D721Med (cell line): ENCODE measurements at regions not wholly inside any gene's neighbourhood (a gene's known extent, or its start where the extent isn't known, plus 50 kb on each side); places are given as distances from the start of the nearest gene placed in this dataset.

Source experiments
- DNase-seq: peaks from one replicate; pipeline ENCODE4 v3.0.0; 2011; ENCODE audit warnings: low spot score; ENCODE audit not compliant: insufficient read length
- FAIRE-seq: peaks from 2 replicates; lab custom pipeline; 2011; peaks lifted over from hg19 to GRCh38; lab: Jason Lieb, UNC
- TF ChIP-seq, protein P1 (sequence below): IDR thresholded peaks from 2 replicates; pipeline ENCODE4 v1.5.1; 2012; ENCODE audit warnings: mild to moderate bottlenecking, control low read depth; ENCODE audit not compliant: insufficient read depth; ENCODE audit errors: missing control alignments

DNA sequence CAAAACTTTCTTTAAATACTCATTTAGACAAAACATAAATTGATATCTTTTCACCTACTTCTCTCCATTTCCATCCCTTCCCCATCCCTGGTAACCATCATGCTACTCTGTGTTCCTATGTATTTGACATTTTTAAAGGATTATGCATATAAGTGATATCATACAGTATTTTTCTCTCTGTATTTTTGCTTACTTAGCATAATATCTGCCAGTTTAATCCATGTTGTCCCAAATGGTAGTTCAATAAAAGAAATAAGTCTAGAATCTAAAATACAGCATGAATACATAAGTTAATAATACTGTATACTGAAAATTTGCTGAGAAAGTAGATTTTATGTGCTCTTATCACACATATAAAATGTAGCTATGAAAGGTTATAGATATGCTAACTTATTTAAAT is 190.3 kb upstream of the NAV3 start:
- TF ChIP-seq, protein P1, sequence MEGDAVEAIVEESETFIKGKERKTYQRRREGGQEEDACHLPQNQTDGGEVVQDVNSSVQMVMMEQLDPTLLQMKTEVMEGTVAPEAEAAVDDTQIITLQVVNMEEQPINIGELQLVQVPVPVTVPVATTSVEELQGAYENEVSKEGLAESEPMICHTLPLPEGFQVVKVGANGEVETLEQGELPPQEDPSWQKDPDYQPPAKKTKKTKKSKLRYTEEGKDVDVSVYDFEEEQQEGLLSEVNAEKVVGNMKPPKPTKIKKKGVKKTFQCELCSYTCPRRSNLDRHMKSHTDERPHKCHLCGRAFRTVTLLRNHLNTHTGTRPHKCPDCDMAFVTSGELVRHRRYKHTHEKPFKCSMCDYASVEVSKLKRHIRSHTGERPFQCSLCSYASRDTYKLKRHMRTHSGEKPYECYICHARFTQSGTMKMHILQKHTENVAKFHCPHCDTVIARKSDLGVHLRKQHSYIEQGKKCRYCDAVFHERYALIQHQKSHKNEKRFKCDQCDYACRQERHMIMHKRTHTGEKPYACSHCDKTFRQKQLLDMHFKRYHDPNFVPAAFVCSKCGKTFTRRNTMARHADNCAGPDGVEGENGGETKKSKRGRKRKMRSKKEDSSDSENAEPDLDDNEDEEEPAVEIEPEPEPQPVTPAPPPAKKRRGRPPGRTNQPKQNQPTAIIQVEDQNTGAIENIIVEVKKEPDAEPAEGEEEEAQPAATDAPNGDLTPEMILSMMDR: no peak
- DNase-seq (no peak), FAIRE-seq (no peak)

DNA sequence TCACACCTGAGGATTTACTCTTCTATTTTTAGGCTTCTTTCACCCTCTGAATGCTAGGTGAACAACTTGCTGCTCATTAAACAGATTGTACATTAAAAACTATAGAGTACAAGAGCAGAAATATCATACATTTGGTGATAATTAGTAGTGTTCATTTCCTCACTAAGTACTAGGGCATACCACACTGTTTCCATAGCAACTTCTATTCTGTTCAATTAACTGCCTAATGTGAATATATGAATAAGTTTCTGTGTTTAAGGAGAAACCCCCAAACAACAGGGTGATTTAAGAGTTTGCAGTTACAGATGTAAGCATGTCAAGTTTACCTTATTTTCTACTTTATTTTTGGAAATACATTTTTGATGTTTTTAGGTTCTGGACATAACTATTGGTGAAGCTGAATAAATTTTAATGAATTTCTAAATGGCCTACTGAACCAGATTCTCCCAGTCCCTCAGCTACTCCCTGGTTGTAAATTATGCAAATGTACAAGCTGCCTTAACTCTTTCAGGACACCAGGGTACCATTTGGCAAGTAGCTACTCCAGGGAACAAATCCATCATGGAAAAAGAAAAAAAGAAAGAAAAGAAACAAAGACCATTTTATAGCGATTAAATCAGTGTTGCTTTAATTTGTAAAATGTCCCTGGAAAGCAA is 199.8 kb upstream of the NAV3 start:
- DNase-seq: no peak
- TF ChIP-seq, protein P1: no peak
- no peak for FAIRE-seq

DNA sequence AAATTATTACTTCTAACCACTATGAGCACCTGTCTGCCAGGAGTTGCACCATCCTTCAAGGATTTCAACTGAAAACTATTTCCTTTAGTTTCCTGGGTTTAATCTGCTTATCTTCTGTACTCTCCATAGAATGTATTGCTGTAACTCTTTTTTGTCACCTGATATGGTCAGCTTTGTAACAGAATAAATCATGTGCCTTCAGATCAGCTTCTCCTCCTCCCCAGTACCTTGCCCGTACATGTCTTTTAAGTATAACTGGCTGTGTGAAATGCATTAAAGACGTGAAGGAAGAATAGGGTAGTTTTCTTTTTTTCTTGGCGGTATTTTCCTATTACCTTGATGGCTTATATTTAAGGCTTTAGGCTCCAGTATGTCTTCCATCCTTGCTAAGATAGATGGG is 200.3 kb upstream of the NAV3 start:
- FAIRE-seq (no peak), DNase-seq (no peak)
- TF ChIP-seq, protein P1: no peak

DNA sequence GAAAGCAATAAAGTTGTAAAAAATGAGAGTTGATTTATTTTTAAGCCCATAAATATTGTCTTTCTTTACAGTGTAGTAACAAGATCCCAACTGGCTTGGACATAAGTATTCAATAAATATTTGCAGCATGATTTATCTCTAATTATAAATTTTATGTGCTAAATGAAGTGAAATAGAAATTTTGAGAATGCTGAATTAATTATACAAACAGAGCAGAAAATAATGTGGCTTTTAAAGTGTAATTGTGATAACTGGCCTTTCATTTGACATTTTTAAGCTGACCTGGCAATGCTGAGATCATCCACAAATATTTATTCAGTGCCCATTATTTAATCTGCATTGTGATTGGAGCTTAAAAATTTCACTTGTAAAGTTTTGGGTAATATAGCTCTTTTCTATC is 201.6 kb upstream of the NAV3 start:
- DNase-seq (no peak), FAIRE-seq (no peak)
- TF ChIP-seq, protein P1: no peak

DNA sequence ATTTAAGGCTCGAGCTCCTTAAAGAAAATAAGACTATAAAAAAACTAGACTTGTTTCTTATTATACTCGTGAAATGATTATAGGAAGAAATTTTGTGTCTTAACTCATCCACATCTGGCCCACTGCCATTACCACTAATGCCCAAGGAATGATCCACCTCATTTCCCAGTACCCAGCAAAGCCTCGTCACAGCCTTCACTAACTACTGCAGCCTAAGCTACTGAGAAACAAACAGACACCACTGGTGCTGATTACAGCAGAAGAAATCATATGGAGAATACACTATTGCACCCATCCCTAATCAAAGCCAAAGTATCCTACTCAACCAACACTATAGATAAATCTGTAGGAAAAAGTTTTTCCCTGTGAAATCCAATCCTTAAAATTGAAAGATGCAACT is 205.3 kb upstream of the NAV3 start:
- FAIRE-seq (no peak), DNase-seq (no peak)
- TF ChIP-seq, protein P1: no peak

DNA sequence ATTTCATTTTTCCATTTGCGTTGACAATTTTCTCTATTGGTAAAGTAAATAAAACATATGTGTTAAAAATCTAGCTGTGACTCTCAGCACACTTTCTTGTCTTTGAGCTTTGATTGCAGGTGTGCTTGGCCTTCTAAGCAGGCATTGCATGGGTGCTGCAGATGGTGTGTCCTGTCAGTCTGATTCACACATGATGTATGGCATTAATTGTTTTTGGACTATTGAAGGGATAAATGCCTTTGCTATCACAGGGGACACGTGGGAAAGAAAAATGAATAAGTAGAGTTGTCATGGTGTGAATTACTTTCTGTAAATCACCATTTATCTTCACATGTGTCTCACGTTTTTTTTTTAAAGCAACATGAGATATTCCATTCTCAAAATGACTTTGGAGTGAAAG is 211.3 kb upstream of the NAV3 start:
- FAIRE-seq: no peak
- TF ChIP-seq, protein P1: no peak
- no peak for DNase-seq

DNA sequence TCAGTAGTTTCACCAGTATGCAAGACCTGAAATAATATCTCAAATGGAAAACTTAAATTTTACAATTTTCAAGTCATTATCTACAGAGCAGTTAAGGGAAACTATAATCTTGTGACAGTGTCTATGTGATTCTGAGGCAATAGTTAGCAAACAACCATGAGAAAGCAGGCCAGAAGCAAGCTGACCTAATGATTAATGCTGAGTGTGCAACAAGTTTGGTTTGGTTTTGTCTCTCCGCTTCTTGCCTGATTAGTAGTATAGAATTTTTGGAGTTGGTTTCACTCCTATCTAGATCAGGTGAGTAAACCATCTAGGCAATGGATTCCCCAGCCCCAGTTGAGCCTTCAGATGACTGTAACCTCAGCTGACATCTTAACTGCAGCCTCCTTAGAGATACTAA is 212.9 kb upstream of the NAV3 start:
- FAIRE-seq (no peak), DNase-seq (no peak)
- TF ChIP-seq, protein P1: no peak
